Activated T-helper 1 cell treated with anti-CD3 and anti-CD28 coated beads, Interleukin-12 subunit alpha, Interleukin-12 subunit beta, Interleukin-2, Interleukin-4 antibody, amounts not matched to agents 30 ng/mL and 10 ng/mL and 1 ng/mL, durations not matched to agents 14 hours and 24 hours and 36 hours (primary cell): ENCODE measurements at regions not wholly inside any gene's neighbourhood (a gene's known extent, or its start where the extent isn't known, plus 50 kb on each side); places are given as distances from the start of the nearest gene placed in this dataset.
A peak's percentile ranks its signal among the peaks of the same experiment; 100 is the strongest.

Experiments used
- DNase-seq: peaks from one replicate; pipeline ENCODE4 v3.0.0; 2021; ENCODE audit warnings: low spot score
- H3K27ac Mint-ChIP-seq: one replicate; pipeline ENCODE4 v1.8.0; 2021; ENCODE audit warnings: mild to moderate bottlenecking, mixed read lengths
- H3K27me3 Mint-ChIP-seq: one replicate; pipeline ENCODE4 v1.8.0; 2022; ENCODE audit warnings: mild to moderate bottlenecking, moderate library complexity, mixed read lengths; ENCODE audit not compliant: insufficient read depth
- H3K36me3 Mint-ChIP-seq: one replicate; pipeline ENCODE4 v1.8.0; 2021; ENCODE audit warnings: low read depth, mixed read lengths
- H3K4me1 Mint-ChIP-seq: one replicate; pipeline ENCODE4 v1.8.0; 2021; ENCODE audit warnings: low read depth, mixed read lengths
- H3K4me3 Mint-ChIP-seq: one replicate; pipeline ENCODE4 v1.8.0; 2021; ENCODE audit warnings: mild to moderate bottlenecking, moderate library complexity, mixed read lengths
- H3K9me3 Mint-ChIP-seq: one replicate; pipeline ENCODE4 v1.8.0; 2021; ENCODE audit warnings: mixed read lengths
- intact Hi-C: fragments of 100-400 bp; cut with micrococcal nuclease; formaldehyde crosslinking; loops from one replicate; pipeline ENCODE4 v1.15.1; 2024

DNA sequence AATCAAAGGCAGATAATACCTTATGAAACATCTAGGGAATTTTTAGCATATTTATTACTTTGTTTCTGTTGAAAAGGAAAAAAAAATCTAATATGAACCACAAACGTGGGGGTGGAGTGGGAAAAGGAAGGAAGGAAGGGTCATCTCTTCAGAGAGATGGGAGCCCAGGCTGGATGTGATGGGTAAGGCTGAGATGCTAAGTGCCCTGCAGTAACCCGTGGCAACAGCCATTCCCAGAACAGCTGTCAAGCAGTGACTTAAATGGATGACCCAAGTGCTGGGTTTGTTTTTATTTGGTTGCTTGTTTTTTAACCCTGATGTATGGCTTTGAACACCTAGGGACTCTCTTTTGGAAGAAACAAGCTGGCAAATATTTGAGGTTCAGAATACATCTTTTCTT lies 50.7 kb upstream of the KLF7 start:
- DNase-seq: no peak
- Mint-ChIP-seq H3K27ac (no peak overlapping the region), H3K4me3 (no peak overlapping the region), H3K27me3 (peaks cover 13% of the 10 kb centered on the region), H3K9me3 (peaks cover 4% of the 10 kb centered on the region), H3K4me1 (no peaks in the 10 kb centered on the region), H3K36me3 (no peaks in the 10 kb centered on the region)
- intact Hi-C loops: no loop called here

DNA sequence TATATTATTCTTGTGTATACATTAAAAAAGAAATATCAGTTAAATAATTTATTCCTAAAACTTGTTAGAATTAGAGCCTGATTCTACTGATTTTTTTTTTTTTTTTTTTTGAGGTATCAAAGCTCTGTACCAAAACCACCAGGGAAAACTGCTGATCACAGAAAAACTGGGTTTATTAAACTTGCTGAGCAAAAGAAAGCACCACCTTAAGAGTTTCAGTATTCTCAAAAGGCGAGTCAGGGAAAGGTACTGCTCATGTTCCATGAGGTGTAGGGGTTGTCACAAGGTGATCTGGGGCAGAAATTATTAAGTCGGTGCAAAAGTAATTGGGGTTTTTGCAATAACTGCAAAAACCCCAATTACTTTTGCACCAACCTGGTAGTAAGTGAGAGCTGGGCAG lies 51.7 kb upstream of the KLF7 start:
- Mint-ChIP-seq H3K27me3 (peaks cover 13% of the 10 kb centered on the region), H3K27ac (no peak overlapping the region), H3K4me1 (peaks cover under 1% of the 10 kb centered on the region), H3K9me3 (no peaks in the 10 kb centered on the region), H3K4me3 (no peak overlapping the region), H3K36me3 (no peaks in the 10 kb centered on the region)
- intact Hi-C loops: no loop called here
- no peak for DNase-seq

DNA sequence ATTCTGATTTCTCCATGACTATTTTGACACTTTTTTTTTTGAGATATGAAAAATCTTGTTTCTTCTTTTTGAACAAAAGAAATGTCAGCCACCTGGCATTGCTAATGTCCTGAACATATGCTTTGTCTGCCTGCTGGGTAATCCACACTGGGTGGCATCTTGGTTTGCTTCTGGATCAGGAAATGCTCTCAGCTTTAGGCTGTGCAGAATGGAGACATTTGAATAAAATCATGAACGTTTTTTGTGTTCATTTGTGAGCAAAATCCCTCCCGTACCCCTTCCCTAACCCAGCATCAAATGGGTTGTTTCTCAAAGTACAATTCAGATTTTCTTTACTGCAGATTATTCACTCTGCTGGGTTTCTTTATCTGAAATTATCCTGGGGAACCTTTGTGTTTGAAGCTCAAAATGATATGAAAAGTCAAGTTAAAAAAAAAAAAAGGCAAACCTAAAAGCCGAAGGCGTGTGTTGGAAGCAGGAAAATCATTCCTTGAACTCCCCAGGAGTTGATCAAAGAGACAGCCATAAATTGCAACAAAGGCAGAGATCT lies 53.4 kb upstream of the KLF7 start:
- intact Hi-C loops: no loop called here
- Mint-ChIP-seq H3K27me3 (peaks cover 10% of the 10 kb centered on the region), H3K4me1 (peaks cover 17% of the 10 kb centered on the region), H3K4me3 (no peak overlapping the region), H3K9me3 (no peaks in the 10 kb centered on the region), H3K36me3 (no peaks in the 10 kb centered on the region), H3K27ac (no peak overlapping the region)
- no peak for DNase-seq

DNA sequence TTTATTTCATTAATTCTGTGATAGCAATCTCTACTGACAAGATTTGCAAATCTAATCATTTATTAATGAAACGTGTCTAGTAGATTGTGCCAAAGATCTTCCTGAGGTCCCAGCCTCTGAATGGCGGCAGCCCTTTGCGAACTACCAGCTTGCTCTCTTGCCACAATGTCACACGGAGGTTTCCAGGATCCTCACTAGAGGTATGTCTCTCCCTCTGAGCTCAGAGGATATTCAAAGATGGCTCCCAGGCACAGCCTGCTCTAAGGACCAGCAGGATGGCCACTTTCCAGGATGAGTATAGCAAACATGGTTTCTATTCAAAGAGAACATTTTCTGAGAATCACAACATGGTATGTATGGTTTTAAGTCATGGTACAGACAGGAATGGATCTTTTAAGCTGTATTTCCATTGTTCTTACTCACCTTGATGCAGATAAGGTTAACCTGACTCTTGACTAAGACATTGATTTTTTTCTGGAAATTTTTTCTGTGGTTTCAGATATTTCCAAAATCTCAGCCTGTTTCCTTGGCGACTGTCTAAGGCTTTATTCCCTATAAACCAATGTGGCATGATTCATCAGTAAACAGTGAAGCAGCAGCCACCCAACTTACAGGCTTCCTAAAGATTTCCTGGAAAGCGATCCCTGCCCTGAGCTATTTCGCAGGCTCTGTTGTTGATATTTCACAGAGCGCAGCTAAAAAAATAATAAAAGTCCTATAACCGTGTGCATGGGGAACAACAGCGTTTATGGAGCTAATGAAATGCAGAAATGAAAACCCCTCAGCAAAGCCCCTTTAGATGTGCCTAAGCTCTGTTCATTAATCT lies 54.1 kb upstream of the KLF7 start:
- H3K9me3 Mint-ChIP-seq: no peaks in the 10 kb centered on the region
- H3K4me3 Mint-ChIP-seq: no peak overlapping the region
- intact Hi-C loops: loop anchor here (5.0 kb wide), 3 partner anchors 252 to 418 kb away; partner anchors contain the start of gene METTL21A
- H3K4me1 Mint-ChIP-seq: peaks cover 25% of the 10 kb centered on the region
- no peak overlapping the region for H3K27ac Mint-ChIP-seq
- peaks cover 10% of the 10 kb centered on the region for H3K27me3 Mint-ChIP-seq
- DNase-seq: no peak
- no peaks in the 10 kb centered on the region for H3K36me3 Mint-ChIP-seq

DNA sequence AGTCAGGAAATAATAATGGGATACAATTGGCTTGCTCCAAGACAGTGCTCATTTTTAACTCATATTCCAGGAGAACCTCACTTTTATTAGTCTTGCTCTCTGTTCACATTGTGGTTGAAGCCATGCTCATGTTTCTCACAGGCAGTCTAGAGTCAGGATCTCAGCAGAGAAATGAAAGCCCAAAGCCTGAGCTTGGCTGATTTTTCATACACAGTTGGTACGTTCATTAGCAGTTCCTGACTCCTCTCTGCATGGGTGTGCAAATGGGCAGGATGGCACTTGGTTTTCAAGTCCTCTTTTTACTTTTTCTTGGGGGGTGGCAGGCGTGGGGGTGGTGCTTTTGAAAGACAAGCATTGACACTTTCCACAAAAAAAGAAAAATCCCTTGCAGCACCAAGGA lies 56.0 kb upstream of the KLF7 start:
- peaks cover 43% of the 10 kb centered on the region for H3K4me1 Mint-ChIP-seq
- no peak for DNase-seq
- H3K27me3 Mint-ChIP-seq: peaks cover 10% of the 10 kb centered on the region

DNA sequence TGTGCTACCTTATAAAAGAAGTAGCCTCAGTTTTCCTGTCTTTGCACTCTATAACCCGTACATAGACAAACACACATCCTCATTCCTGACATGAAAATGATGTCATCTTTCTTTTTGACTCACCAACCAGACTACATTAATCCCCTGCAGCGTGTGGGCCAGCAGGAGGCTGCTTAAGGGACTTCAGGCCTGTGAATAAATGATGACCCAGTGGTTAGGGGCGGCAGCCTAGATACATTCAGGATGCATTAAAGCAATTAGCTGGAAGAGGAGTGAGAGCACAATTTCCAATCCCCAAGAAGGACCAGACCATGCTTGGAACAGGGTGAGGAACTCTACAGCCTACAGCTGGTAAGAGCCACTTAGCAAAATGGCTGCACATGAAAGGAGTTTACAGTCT lies 57.3 kb upstream of the KLF7 start:
- peak overlapping the region; percentile 84 for H3K27ac Mint-ChIP-seq
- DNase-seq: no peak

More for the DNA sequence above, 56.0 kb upstream of the KLF7 start:
- intact Hi-C loops: loop anchor here (5.0 kb wide), 3 partner anchors 251 to 419 kb away; partner anchors contain the start of gene METTL21A
- no peaks in the 10 kb centered on the region for H3K36me3 Mint-ChIP-seq
- H3K9me3 Mint-ChIP-seq: no peaks in the 10 kb centered on the region
- H3K4me3 Mint-ChIP-seq: no peak overlapping the region
- H3K27ac Mint-ChIP-seq: no peak overlapping the region

DNA sequence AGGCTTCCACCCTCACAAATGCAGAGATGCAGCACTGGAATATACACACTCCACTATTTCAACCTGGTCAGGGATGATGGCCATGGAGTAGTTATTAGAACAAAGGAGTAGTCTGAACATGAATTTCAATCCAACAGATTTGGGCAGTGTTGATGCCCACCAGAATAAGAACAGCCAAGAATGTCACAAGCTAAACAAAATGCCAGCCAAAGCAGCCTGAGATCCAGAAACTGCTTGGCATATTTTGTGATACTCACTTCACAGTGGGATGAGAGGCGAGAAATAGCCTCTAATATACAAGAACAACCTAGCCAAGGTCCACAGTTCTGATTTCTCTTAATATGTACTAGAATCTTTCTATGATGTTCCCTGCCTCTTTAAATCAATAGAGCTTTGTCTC lies 58.6 kb upstream of the KLF7 start:
- Mint-ChIP-seq H3K27ac (peak overlapping the region; percentile 98), H3K36me3 (peaks cover 2% of the 10 kb centered on the region), H3K9me3 (no peaks in the 10 kb centered on the region), H3K4me3 (peak overlapping the region; percentile 61), H3K4me1 (peaks cover 49% of the 10 kb centered on the region), H3K27me3 (peaks cover 8% of the 10 kb centered on the region)
- intact Hi-C loops: loop anchor here (1.0 to 5.0 kb wide), 8 partner anchors 57 to 422 kb away; partner anchors contain the start of gene METTL21A
- DNase-seq: no peak

More for the DNA sequence above, 57.3 kb upstream of the KLF7 start:
- Mint-ChIP-seq H3K4me1 (peaks cover 46% of the 10 kb centered on the region), H3K27me3 (peaks cover 6% of the 10 kb centered on the region), H3K9me3 (no peaks in the 10 kb centered on the region), H3K4me3 (peak overlapping the region; percentile 60), H3K36me3 (no peaks in the 10 kb centered on the region)
- intact Hi-C loops: loop anchor here (1.0 to 5.0 kb wide), 4 partner anchors 100 to 421 kb away; partner anchors contain the start of gene METTL21A

DNA sequence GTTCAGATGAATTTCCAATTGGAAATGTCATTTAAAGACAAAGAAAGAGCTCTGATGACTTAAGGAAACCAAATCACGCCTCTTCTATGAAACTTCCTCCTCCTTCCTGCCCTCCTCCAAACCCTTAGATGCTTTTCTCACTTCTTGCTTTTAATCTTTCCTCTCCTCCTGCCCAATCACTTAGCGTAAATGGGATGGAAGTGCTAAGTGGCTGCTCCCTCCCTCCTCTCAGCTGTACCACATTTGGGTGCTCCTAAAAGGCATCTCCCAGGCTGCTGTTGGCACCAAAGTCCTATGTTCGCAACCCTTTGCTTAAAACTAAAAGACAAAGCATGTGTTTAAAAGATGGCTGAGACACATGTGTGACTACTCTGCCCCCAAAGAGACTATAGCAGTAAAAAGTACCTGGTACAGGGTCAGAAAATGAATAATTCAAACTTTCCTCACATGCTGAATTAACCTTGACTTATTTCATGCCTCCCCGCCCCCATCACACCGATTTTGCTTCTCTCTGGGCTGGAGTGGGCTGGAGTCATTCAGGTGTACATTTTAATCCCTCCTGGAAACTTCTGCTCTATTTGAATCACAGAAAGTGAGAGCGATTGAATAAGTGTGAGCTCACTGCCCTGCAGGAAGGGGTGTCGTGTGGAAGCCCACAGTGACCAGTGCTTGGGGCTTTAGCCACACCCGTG lies 59.2 kb upstream of the KLF7 start:
- peak overlapping the region; percentile 61 for H3K4me3 Mint-ChIP-seq
- intact Hi-C loops: loop anchor here (1.0 to 5.0 kb wide), 10 partner anchors 16 to 423 kb away; partner anchors contain the start of gene METTL21A
- no peak for DNase-seq
- peaks cover 2% of the 10 kb centered on the region for H3K36me3 Mint-ChIP-seq
- H3K4me1 Mint-ChIP-seq: peaks cover 54% of the 10 kb centered on the region
- H3K27me3 Mint-ChIP-seq: peaks cover 5% of the 10 kb centered on the region
- no peaks in the 10 kb centered on the region for H3K9me3 Mint-ChIP-seq
- peak overlapping the region; percentile 98 for H3K27ac Mint-ChIP-seq

DNA sequence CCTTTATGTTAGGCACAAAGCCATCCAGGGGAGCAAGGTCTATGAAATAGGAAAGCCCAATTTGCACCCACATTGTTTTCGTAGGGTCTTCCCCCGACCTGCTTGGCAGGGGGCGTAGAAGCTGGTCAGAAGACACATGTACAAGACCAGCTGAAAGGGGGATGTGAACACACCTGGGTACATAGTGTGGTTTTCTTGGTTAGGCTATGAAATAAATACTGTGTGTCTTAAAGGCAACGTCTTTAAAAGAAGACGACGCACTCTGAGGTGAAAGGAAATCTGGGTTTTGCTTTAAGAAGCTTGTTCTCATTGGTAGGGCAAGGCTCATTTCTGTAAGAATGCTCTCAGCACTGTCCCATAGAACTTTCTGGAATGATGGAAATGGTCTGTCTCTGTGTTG lies 60.0 kb upstream of the KLF7 start:
- Mint-ChIP-seq H3K4me3 (no peak overlapping the region), H3K27me3 (peaks cover 5% of the 10 kb centered on the region), H3K9me3 (no peaks in the 10 kb centered on the region), H3K36me3 (peaks cover 2% of the 10 kb centered on the region), H3K4me1 (peaks cover 59% of the 10 kb centered on the region), H3K27ac (peak overlapping the region; percentile 98)
- DNase-seq: no peak
- intact Hi-C loops: loop anchor here (1.0 to 2.0 kb wide), 5 partner anchors 16 to 179 kb away; no protein-coding TSS in a partner anchor

DNA sequence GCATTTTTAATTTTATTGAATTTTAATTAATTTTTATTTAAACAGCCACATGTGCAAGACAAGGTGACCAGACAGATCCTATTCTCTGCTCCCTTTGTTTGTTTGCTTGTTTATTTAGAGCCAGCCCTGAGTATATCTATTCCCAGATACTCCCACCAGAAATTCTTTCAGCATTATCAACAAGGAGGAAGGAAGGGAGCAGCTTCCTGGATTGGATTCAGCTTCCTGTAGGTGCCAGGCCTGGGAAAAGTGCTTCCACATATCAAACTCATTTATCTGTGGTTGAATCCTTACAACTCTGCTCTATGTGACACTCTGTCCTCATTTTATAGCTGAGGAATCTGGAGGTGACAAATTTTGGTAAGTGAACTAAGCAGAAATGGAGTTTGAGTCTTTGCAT lies 60.5 kb upstream of the KLF7 start:
- H3K27ac Mint-ChIP-seq: no peak overlapping the region
- intact Hi-C loops: no loop called here
- peaks cover 2% of the 10 kb centered on the region for H3K36me3 Mint-ChIP-seq
- H3K4me3 Mint-ChIP-seq: no peak overlapping the region
- H3K27me3 Mint-ChIP-seq: peaks cover 5% of the 10 kb centered on the region
- DNase-seq: no peak
- H3K4me1 Mint-ChIP-seq: peaks cover 64% of the 10 kb centered on the region
- H3K9me3 Mint-ChIP-seq: no peaks in the 10 kb centered on the region

DNA sequence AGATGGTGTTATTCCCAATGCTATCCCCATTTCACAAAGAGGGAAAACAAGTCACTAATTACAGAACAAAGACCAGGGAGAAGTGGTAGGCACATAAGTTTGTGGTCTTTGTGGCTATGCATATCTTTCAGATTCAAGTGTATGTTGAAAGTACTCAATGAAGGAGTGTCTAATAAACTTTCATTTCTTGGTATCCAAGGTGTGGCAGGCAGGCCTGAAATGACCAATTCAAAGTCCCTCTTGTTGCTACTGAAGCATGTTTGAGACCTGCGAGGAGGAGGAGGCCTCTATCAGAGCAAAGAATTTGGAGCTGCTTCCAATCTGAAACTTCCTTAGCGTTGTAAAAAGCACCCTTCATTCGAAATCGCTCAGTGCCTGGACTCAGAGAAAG lies 60.9 kb upstream of the KLF7 start:
- no peak for DNase-seq
- Mint-ChIP-seq H3K4me3 (no peak overlapping the region), H3K4me1 (peaks cover 68% of the 10 kb centered on the region), H3K36me3 (peaks cover 2% of the 10 kb centered on the region), H3K27ac (no peak overlapping the region), H3K9me3 (no peaks in the 10 kb centered on the region), H3K27me3 (peaks cover 5% of the 10 kb centered on the region)
- intact Hi-C loops: no loop called here

DNA sequence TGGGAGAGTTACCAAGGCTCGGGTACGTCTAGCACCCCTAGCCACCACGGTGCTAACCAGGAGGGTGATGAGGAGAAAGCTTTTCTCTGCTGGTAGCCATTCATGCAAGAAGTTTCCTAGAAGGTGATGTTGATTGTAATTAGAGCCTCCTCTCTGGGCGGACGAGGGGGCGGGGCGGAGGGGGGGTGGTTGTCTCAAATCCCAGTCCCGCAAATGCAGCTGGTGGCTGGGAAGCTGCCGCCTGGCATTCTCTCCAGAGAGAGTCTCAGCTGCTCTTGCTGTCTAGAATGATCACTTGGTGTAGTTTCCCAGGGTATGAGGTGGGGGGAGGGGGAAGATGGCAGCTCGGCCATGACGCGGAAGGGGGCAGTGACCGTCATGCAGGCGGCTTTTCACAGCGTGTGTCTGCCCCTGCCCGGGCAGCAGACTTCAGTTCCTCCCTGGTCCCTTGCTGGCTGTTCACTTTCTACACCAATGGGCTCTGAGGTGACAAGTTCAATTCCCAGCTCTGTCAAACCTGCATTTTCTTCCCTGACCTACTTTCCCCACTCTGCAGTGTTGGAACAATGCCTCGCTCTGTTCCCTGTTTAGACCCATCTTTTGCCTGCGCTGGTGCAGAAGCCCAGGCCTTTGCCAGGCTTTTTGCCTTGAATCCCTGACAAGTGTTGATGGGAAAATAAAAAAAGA lies 61.5 kb upstream of the KLF7 start:
- peaks cover 5% of the 10 kb centered on the region for H3K27me3 Mint-ChIP-seq
- no peaks in the 10 kb centered on the region for H3K9me3 Mint-ChIP-seq
- no peak overlapping the region for H3K27ac Mint-ChIP-seq
- no peak overlapping the region for H3K4me3 Mint-ChIP-seq
- no peak for DNase-seq
- peaks cover 2% of the 10 kb centered on the region for H3K36me3 Mint-ChIP-seq
- H3K4me1 Mint-ChIP-seq: peaks cover 71% of the 10 kb centered on the region
- intact Hi-C loops: no loop called here
